ENCODE measurements at regions not wholly inside any gene's neighbourhood (a gene's known extent, or its start where the extent isn't known, plus 50 kb on each side); places are given as distances from the start of the nearest gene placed in this dataset.
"Not testable (repeated sequence)": the region's sequence is repeated elsewhere in the genome, so short reads cannot be mapped to it uniquely, and the experiment has no call there.

DNA sequence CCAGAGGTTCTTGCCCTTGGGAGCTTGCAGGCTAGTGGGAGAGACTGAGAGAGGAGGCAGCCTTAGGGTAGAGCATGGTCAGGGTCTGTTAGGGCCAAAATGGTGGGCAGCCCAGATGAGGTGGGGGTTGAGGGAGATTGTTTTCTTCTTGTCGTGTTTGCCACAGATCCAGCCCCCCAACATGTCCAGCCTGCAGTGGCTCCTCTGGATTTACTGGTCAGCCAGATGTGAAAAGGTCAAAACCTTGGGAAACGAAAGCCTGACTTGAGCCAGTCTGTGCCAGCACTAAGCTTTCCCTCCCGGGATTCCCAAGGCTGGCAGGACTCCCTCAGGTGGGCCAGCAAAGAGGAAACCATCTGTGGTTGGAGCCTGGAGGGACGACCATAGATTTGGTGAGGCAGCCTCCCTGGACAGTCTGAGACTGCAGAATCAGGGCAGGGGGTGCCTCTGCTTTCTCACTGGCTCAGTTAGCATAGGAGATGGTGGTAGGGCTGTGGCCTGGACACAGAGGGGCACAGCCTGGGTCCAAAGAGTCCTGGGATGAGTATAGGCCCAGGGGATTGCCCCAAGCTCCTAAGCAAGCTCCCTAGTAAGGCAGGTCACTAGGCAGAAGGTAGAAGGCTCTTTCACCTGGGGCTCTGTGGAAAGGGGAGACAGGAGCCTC is 51.2 kb upstream of the PRR23C start:
- no peak for DNase-seq

DNA sequence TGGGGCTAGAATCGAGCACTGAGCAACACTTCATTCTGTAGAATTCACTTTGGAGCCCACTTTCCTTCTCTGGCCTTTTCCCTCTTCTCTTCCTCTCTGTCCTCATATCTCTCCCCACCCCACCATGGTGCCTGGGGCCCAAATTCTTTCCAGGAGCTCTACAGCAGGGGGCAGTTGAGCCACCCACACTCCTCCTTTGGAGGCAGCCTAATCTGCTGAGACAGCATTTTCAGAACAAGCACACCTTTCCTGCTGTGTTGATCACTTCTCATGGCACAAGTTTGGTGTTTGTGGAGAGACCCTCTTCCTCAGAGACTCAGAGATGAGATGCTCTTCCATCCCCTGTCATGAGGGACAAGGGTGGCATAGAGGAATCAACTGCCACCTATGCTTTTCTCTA is 52.0 kb upstream of the PRR23C start:
- no peak for DNase-seq

DNA sequence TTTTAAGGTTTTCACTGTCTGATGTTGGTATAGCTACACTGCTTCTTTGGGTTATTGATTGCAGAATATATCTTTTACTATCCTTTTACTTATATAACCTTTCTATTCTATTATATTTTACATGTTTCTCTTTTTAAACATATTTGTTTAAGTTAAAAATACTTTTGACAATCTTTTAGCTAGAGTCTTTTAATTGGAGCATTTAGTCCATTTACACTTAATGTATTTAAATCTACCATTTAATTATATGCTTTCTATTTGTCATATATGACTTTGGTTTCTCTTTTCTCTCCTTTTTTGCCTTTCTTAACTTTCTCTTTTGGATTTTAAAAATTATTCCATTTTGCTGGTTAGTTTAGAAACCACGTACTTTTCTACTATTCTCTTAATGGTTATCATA is 53.7 kb upstream of the PRR23C start:
- no peak for DNase-seq

DNA sequence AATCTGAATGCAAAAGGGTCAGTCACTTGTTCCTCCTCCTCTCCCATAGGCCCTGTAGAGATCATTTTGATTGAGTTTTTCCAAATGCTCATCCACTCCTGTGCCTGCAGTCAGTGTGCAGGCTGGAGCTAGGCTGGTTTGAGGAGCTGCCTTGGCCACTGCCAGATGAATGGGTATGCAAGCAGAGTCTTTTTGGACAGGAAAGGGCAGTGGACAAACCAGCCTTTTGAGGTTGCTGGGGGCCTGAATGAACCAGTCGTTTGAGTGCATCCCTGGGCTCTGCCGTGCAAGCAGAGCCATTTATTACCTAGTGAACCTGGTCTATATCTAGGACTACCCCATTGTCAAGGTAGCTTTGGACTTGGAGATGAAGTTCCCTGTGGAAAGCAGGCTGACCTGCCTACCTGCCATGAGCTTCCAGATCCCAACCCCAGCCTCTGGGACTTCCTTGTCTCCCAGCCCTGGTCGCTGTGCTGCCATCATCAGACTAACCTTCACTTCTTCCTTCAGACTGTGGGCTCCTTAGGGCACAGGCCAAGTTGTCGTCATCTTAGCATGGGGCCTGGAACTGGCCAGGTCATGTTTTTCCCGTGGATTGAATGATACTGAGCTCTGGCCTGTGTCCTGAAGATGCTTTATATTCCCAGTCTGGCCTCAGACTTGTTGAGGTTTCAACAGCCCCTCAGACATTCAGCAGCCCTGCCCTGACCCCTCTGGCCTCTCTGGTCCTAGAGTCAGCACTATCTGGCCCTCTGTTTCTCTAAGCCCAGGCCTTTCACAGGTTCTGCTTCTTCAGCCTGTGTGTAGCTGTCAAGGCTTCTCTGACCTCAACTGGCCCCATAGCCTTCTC is 55.5 kb upstream of the PRR23C start:
- DNase-seq = no peak

DNA sequence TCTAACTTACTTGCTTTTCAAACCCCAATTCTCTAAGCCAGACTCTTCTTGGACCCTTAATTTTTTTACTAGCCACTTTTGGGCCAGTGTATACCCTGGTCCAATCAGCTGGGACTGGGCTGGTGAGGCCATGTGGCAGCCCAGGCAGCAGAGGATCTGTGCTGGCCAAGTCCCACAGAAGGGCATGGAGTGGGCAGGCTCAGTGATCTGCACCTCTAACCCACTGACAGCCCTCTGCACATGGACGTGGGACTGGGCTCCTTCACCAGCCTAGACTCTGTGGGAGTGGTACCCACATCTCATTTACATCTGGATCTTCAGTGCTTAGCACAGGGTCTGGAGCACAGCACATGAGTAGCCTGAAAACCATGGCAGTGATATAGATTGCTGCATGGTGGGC is 56.1 kb upstream of the PRR23C start:
- DNase-seq = no peak

DNA sequence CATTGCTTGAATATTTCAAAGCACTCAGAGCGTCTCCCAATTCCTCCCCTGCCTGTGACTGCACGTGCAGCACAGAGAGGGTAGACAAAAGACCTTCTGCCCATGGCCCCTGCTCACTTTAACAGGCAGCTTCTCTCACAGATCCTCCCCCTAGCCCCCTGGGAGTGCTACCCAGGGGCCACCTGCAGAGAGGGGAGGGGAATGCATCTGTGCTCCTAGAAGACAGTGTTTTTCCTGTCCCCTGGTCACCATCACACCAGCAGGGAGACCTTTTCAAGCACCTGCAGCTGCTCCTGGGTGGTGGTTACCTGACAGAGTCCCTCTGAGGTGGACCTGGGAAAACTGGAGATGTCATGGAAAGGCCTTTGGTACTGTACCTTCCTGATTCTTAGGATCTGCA is 56.7 kb upstream of the PRR23C start:
- DNase-seq = peak; percentile 40

DNA sequence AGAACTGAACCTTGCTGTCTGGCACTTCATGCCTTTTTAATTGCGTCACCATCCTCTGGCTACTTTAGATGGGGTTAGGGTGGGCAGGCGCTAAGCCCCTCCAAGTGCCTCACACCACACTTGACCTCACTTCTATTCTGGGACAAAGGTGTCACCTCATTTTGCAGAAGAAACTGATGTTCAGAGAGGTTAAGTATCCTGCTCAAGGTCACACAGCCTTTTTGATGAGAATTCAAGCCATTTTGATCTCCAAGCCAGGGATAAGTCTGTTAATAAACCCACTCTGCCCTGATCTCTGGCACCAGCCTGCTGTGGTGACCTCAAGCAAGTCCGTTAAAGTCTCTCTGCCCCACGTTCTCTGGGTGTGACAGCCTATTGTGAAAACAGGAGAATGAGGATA is 58.8 kb upstream of the PRR23C start:
- DNase-seq = no peak

DNA sequence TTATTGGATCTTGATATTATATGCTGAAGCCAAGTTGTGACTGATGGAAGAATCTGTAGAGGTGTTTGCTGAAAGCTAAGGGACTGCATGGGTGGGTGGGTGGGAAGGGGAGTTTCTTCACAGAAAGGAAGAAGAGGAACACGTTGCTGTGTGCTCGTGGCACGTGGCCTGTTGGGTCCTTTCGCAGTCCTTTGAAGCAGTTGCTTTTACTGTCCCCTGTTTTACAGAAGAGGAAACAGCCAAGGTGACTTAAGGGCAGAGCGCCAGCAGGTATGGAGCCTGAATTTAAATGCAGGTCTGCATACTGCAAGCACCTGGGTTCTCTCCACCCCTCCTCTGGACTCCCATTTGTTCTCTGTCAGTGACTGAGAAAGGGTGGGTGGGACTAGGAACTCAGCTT is 59.4 kb upstream of the PRR23C start:
- DNase-seq = no peak

DNA sequence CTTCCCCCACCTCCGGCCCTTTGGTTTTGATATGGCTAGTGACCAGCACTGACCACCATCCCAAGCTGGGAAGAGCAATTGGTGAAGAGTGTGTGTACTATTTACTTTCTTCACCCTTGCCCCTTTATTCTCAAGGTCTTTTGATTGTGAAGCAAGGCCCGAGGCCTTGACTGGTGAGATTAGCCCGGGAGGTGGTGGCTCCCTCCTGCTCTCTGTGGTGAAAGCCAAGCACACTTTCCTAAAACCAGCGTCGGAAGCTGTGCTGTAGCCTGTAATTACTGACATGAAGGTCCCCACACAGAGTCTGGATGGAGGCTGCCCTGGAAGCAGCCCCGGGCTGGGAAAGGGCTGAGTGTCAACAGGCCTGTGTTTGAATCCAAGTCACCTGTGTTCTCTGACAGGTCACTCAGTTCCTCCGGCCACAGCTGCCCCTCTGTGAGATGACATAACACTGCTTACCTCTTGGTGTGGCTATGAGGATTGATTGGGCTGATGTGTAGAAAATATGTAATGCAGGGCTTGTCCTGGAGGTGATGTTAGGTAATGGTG is 60.5 kb upstream of the PRR23C start:
- DNase-seq = no peak

DNA sequence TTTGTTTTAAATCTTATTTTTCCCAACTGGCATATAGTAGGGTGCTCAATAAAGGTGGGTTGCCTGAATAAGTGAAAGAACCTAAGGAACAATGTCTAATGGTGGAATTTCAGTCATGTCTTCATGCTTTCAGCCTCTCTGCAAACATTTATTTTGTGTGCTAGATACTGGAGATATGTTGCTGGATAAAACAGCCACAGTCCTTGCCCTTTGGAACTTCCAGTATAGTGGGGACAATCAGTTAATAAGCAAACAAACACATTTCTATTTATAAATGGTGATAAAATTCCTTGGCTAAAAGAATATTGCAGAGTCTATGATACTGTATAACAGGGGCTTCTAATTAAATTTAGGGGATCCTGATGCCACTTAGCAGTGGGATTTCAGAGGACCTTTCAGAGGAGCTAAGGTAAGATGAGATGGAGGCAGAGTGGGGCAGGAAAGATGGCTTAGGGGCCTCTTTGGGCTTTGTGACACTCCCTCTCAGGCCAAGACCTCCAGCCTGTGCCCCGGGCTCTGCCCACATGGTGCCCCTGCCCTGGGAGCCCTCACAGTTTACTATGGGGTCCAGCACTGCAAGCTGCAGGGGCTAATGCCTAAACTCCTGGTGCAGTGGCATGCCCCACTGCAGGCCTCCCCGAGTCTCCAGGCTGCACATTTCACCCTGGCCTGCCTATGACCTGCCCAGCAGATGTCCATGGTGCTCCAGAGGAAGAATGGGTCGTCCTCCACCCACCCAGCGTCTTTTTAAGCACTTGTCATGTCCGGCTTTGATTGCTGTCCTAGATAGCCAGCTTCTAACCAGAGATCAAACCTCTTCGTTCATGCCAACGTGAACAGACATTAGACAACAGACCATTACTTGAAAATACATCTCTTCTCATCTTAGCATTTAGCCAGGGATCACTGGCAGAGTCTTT is 61.6 kb upstream of the PRR23C start:
- no peak for DNase-seq

DNA sequence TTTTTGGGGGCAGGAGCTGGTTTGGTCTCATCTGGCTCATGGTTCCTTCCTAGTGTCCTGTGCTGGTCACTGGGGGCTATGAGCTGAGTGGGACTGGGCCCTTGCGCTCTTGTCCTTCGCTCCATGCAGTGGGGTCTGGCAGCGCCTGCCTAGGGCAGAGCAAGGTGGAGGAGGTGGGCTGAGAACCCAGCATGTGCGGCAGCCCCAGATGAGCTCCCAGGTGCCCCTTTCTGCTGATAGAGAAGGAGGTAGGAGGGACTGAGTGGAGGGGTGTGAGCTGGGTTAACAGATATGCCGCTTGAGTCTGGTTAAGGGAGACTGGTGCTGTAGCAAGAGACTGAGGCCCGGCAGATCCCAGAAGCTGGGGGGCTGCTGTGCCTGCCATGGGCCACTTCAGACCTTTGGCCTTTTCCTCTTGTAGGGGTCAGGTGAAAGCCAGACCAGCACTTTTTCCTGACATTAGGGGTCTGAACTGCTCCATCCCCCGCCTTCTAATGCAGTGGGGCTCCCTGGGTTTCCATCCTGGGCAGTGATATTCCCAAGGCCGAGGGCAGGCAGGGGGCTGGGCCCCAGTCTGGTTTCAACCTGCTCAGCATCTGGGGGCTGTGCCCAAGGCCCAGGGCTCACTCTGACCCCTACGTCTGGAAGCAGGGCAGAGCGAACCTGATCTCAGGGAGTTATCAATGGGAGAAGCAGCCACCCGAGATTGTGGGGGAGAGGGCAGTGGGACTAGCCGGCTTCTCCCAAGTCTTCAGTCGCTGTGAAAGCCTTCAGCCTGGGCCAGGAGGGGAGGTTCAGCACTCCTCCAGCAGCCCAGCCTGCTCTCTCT is 62.9 kb upstream of the PRR23C start:
- no peak for DNase-seq

DNA sequence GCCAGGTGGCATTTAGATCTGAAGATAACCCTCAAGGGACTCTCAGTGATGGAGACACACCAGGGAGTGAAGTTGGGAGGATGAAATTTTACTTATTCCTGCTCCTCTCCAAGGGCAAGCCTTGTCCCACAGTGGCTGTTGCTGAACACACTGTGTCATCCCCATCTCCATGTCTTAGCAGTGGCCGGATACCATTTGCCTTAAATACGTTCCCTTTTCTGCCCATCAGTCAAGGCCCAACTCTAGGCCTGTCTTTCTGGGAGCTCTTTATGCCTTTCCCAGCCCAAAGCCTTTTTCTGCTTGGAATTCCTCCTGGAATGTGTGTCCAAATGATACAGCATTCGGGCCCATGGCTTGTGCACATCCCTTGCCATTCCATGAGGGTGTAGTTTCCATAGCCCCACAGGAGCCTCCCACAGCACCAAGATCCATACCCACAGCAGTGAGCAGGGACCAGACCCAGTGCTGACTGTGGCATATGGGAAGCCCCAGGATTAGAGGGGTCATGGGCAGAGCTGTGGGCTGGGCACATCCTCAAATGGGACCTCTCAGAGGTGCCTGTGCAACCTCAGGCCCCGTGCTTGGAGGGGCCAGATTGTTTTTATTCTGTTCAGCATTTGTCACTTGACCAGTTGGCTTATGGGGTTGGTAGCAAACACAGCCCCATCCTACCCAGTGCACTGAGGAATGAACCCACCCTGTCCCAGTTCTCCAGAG is 63.7 kb upstream of the PRR23C start:
- DNase-seq = no peak

DNA sequence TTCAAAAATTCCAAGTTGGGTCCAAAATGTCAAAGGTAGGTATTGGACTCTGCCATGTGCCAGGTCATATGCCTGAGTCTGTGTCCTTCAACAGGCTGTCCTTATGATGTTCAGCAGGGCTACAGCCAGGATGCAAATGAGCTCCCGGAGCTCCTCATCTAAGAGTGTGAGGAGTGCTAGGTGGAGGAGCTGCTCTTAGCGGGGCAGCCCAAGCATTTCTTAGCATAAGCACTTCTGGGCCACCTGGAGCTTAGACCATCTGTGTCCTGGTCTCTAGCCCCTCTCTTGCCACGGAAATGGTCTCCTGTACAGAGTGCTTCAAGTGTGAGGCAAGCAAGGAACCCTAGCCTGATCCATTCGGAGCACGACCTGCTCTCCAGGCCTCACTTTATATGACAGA is 64.6 kb upstream of the PRR23C start:
- DNase-seq = no peak

DNA sequence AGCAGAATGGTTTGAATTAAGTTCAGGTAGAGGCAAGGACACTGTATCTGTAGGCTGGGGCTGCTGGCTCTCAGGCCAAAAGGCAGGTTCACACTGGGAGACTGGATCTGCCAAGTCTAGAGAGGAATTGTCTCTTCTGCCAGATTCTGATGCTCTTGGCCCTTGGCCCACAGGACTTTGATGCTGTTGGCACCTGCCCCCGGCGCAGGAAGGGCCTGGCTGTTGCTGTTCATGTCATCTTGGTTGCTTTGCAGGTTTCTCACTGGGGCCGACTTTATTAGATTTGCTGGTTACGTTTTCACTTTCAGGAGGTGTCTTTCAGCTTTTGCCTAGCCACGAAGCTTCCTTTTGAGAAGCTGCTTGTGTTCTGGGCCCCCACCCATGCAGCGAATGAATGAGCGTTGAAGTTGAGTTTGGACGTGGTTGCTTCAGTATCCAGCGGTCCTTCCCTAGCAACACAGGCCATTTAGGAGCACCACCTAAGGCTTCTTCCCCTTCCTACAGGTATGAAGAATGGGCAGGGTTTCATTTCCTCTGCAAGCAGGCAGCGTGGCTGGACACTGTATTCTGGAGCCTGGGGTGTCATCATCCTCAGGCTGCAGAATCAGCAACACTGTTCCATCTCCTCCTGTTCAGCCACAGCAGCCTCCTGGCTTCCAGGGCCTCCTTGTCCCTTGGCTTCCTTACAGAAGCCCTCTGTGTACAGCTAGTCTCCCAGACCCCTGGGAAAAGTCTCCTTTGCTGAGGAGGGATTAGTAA is 65.6 kb upstream of the PRR23C start:
- DNase-seq = no peak

DNA sequence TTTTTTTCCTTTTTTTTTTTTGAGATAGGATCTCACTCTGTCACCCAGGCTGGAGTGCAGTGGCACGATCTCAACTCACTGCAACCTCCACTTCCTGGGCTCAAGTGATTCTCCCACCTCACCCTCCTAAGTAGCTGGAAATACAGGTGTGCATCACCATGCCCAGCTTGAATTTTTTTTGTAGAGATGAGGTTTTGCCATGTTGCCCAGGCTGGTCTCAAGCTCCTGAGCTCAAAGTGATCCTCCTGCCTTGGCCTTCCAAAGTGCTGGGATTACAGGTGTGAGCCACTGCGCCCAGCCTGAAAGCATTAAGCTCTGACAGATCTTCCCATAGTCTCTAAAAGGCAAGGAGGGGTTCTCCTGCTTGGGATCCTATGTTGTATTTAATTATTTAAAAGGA is 66.2 kb upstream of the PRR23C start:
- not testable (repeated sequence) for DNase-seq

DNA sequence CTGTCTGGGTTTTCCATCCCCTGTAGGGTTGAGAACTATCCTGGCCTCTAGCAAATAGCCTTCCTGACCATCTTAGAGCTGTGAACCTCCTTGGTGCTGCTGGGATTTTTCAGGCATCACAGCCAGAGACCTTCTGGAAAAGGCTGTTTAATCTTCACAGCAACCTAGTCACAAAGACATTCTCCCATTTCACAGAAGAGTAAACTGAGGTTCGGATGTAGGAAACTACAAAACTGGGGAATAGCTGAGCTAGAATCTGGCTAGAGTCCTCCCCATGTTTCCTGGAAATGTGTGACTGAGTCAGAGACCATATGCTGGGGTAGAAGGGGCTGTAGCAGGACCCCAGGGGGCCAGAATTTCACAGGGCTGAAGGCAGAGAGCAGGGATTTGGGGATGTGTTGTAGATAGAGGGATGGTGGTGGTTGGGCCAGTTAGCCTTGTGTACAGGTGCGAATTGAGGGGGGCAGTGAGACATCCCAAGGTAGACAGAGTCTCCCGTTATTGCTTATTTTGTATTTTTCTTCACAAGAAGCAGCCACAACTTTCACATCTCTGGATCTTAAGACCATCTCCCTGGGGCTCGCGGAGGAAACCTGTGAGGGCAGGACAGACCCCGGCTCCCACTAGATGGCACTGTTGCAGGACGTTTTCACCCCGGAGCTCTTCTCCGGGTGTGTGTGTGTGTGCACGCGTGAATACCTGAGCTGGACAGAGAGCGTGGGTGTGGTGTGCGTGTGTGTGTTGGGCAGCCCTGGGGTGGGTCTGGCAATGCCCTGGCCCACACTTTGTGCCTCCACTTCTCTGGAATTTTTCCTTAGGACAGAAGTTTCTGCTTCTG is 66.9 kb upstream of the PRR23C start:
- peak; percentile 51 for DNase-seq

DNA sequence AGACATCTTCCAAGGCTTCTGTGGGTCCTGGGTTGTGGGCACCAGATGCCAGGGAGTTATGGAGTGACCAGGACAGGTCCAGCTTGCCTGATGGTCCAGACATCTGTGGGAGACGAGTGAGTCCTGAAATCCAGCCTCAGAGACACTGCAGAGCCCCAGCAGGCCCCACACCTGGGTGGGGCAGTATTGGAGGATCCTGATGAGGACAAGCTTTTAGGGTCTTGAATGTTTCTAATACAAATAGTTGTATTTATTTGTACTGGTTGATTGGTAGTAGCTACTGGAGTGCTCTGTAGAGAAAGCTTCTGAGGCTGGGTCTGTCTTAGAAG is 67.5 kb upstream of the PRR23C start:
- DNase-seq = no peak

DNA sequence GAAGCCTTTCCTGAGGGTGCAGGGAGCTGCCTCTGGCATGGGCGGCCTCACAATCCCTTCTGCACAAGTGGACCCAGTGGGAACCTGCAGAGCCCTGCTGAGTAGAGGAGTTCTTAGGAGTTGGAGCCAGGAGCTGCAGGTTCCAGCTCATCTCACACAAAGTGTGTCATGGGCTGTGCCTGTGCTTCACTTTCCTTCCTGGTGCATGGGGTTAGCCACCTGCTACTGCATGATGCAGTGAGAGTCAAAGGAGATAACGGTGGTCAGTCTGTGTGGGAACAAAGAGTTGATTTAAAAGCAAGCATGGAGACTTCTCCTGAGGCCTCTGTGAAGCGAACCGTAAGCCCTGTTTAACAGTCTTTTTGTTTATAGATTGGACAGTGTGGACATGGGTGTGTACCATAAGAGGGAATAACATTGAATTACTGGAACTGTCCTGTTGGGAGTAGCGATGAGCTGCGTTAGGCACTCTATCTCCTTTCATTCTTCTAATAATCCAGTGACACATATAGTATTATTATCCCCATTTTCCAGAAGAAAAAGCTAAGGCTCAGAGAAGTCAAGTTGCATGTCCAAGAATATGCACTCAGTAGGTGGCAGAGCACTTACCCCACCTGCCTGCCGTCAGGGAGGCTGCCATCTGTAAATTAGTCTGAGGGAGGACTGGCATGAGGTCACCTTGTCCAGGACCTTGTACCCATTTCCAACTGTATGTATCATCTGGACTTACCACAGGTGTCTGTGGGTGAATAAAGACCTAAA is 68.7 kb upstream of the PRR23C start:
- no peak for DNase-seq

DNA sequence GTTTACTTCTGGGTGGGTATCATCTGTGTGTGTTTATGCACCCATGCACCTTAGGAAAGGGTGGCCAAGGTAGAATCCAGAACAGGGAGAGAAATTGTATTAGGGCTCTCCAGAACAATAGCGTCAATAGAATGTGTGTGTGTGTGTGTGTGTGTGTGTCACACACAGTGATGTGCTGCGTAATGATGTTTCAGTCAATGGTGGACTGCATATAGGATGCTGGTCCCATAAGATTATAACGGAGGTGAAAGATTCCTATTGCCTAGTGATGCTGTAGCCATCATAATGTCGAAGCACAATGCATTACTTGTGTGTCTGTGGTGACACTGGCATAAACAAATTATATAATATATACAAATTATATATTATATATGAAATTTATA is 69.3 kb upstream of the PRR23C start:
- DNase-seq = no peak
